Adrenal gland (tissue), 5 donors: ENCODE measurements at regions not wholly inside any gene's neighbourhood (a gene's known extent, or its start where the extent isn't known, plus 50 kb on each side); places are given as distances from the start of the nearest gene placed in this dataset.

Experiments used
- CTCF ChIP-seq, 6 experiments: fragments of 450-650 bp in 4 of 6; fragments of 200-600 bp in 2 of 6; sonication (generic) in 1 of 6; IDR thresholded peaks; 1 replicate in 5 of 6; 2 replicates in 1 of 6; pipeline versions ENCODE4 v1.5.1 to v1.8.0; 2016 to 2021; ENCODE audit warnings: antibody characterized with exemption in 6 of 6, mild to moderate bottlenecking in 2 of 6, moderate library complexity in 1 of 6
- POLR2A ChIP-seq, 2 donors: fragments of 450-650 bp; IDR thresholded peaks; one replicate each; pipeline ENCODE4 v1.6.1; 2017; ENCODE audit warnings: antibody characterized with exemption in 2 of 2, mild to moderate bottlenecking in 2 of 2, moderate library complexity in 1 of 2
- donor health status: DM: no; HTN: no; CAD: no.

- TF ChIP-seq CTCF (IDR thresholded peaks at IDR 0.05) (no peak), POLR2A (IDR thresholded peaks at IDR 0.05) (no peak)
These were observed 69.8 kb downstream of the CAPZA3 start for GRCh38 chr12:18807714-18808113.
